HAP-1 (cell line): ENCODE measurements at regions not wholly inside any gene's neighbourhood (a gene's known extent, or its start where the extent isn't known, plus 50 kb on each side); places are given as distances from the start of the nearest gene placed in this dataset.
A peak's percentile ranks its signal among the peaks of the same experiment; 100 is the strongest.

Experiments
- DNase-seq, 2 experiments: peaks; one replicate each; pipeline ENCODE4 v3.0.0-alpha.2; 2016 to 2020; ENCODE audit warnings: low spot score in 2 of 2
- H3K27me3 ChIP-seq: fragments of 250-450 bp; sonication (Bioruptor Pico); 2 replicates; pipeline ENCODE4 v1.5.1; 2020; ENCODE audit warnings: low read depth, mild to moderate bottlenecking, moderate library complexity
- H3K36me3 ChIP-seq: fragments of 250-450 bp; sonication (Bioruptor Pico); replicated peaks from 2 replicates; pipeline ENCODE4 v1.5.1; 2020; ENCODE audit warnings: mild to moderate bottlenecking
- H3K4me1 ChIP-seq: fragments of 250-450 bp; sonication (Bioruptor Pico); 2 replicates; pipeline ENCODE4 v1.5.1; 2020; ENCODE audit warnings: mild to moderate bottlenecking
- H3K4me3 ChIP-seq: fragments of 250-450 bp; sonication (Bioruptor Pico); 2 replicates; pipeline ENCODE4 v1.5.1; 2020; ENCODE audit warnings: mild to moderate bottlenecking, moderate library complexity
- H3K9me3 ChIP-seq: fragments of 250-450 bp; sonication (Bioruptor Pico); 2 replicates; pipeline ENCODE4 v1.5.1; 2020; ENCODE audit warnings: mild to moderate bottlenecking, moderate library complexity
- in situ Hi-C: fragments of 300-500 bp; cut with MboI; formaldehyde crosslinking; loops from 3 replicates; pipeline ENCODE4 v1.14.3; 2020; ENCODE audit warnings: low sequenced_read_pairs, inconsistent platforms, mixed read lengths

- no peak for DNase-seq
- H3K4me3 ChIP-seq: no peak overlapping the region
- no peaks in the 10 kb centered on the region for H3K9me3 ChIP-seq
- no peaks in the 10 kb centered on the region; the same call in 1 of the 2 replicates for H3K4me1 ChIP-seq
- peaks cover 3% of the 10 kb centered on the region; the same call in 1 of the 2 replicates for H3K27me3 ChIP-seq
- no peaks in the 10 kb centered on the region for H3K36me3 ChIP-seq
- in situ Hi-C loops: no loop called here
These were observed 92.9 kb upstream of the PAK3 start for GRCh38 chrX:111003118-111003517.

- Histone ChIP-seq H3K9me3 (no peaks in the 10 kb centered on the region), H3K27me3 (no peaks in the 10 kb centered on the region), H3K4me1 (no peaks in the 10 kb centered on the region), H3K36me3 (no peaks in the 10 kb centered on the region), H3K4me3 (no peak overlapping the region)
- DNase-seq: peak; percentile 52 to 63
- in situ Hi-C loops: loop anchor here (10.0 kb wide), 1 partner anchor 102 kb away; the partner anchor contains the start of gene PAK3
These were observed 103.4 kb upstream of the PAK3 start for GRCh38 chrX:110992611-110993010.

- in situ Hi-C loops: loop anchor here (10.0 kb wide), 1 partner anchor 105 kb away; the partner anchor contains the start of gene PAK3
- no peaks in the 10 kb centered on the region for H3K9me3 ChIP-seq
- no peaks in the 10 kb centered on the region; the same call in 1 of the 2 replicates for H3K4me1 ChIP-seq
- no peaks in the 10 kb centered on the region; the same call in 1 of the 2 replicates for H3K27me3 ChIP-seq
- no peak overlapping the region for H3K4me3 ChIP-seq
- DNase-seq: no peak
- H3K36me3 ChIP-seq: no peaks in the 10 kb centered on the region
These were observed 106.1 kb upstream of the PAK3 start for GRCh38 chrX:110989869-110990268.

DNA sequence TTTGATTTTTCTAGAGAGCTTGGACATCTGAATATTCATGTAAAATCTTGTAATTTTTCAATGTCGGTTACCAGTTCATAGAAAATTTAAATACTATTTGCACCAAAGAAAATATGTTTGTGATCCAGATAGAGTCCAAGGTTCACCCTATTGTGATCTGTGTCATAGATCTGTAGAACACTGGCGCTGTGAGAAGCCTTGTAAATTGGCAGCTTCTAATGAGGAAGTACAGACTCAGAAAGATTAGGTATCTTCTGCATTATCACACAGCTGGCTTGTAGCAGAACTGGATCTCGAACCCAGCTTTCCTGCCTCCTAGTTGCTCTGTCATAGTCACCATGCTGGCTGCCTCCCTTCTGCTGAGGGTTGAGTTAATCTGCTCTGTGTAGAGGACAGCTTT is 106.5 kb upstream of the PAK3 start:
- in situ Hi-C loops: no loop called here
- Histone ChIP-seq H3K9me3 (no peaks in the 10 kb centered on the region), H3K27me3 (no peaks in the 10 kb centered on the region; the same call in 1 of the 2 replicates), H3K36me3 (no peaks in the 10 kb centered on the region), H3K4me1 (no peaks in the 10 kb centered on the region; the same call in 1 of the 2 replicates), H3K4me3 (no peak overlapping the region)
- DNase-seq: no peak

GRCh38 chrX:110987292-110987691 is 108.7 kb upstream of the PAK3 start:
- in situ Hi-C loops: no loop called here

DNA sequence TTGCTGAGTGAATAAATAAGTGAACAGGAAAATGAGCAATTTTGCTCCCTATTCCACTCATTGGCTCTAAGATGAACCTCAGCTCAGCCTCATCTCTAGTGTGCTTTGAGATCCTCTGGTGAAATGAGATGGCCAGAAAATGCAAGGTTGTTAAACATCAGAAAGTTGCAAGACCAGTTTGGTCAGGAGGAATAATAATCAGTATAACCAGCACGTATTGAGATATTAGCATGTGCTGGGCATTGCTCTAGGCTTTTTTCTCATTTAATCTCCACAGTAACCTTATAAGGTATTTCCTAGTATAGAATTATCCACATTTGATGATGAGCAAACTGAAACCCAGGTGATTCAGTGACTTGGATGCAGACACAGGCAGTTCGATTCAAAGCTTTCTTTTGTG is 110.5 kb upstream of the PAK3 start:
- no peak for DNase-seq
- Histone ChIP-seq H3K36me3 (no peaks in the 10 kb centered on the region), H3K4me1 (no peaks in the 10 kb centered on the region; the same call in 1 of the 2 replicates), H3K4me3 (no peak overlapping the region), H3K9me3 (no peaks in the 10 kb centered on the region), H3K27me3 (no peaks in the 10 kb centered on the region; the same call in 1 of the 2 replicates)
- in situ Hi-C loops: no loop called here

More at GRCh38 chrX:110987292-110987691, 108.7 kb upstream of the PAK3 start:
- Histone ChIP-seq H3K9me3 (no peaks in the 10 kb centered on the region), H3K36me3 (no peaks in the 10 kb centered on the region), H3K4me1 (no peaks in the 10 kb centered on the region; the same call in 1 of the 2 replicates), H3K27me3 (no peaks in the 10 kb centered on the region; the same call in 1 of the 2 replicates), H3K4me3 (no peak overlapping the region)
- DNase-seq: peak in 1 of 2 experiments; percentile 35

DNA sequence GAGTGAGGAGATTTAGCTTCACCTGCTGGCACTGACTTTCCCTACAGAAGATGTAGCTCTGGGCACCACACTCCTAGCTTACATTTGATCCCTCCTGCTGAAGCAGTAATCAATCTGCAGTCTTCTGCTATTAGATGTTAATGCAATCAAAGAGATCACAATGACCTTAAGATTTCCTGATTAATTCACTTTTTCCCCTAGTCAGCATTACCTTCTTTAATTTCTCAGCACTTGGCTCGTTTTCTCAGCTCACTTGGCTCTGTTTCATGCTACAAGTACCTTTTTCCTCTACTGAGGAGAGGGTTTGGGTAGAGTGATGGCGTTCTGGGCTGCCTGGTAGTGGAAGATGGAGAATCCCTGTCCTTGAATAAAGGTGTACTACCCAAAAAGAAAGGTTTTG is 113.0 kb upstream of the PAK3 start:
- no peaks in the 10 kb centered on the region; the same call in 1 of the 2 replicates for H3K27me3 ChIP-seq
- H3K9me3 ChIP-seq: no peaks in the 10 kb centered on the region
- H3K4me1 ChIP-seq: no peaks in the 10 kb centered on the region; the same call in 1 of the 2 replicates
- H3K4me3 ChIP-seq: no peak overlapping the region
- DNase-seq: no peak
- in situ Hi-C loops: no loop called here
- H3K36me3 ChIP-seq: no peaks in the 10 kb centered on the region

GRCh38 chrX:110966839-110967238 is 129.2 kb upstream of the PAK3 start:
- H3K9me3 ChIP-seq: no peaks in the 10 kb centered on the region
- H3K4me3 ChIP-seq: no peak overlapping the region
- peaks cover 33% of the 10 kb centered on the region for H3K4me1 ChIP-seq
- in situ Hi-C loops: no loop called here
- no peaks in the 10 kb centered on the region for H3K36me3 ChIP-seq
- no peak for DNase-seq
- no peaks in the 10 kb centered on the region for H3K27me3 ChIP-seq

DNA sequence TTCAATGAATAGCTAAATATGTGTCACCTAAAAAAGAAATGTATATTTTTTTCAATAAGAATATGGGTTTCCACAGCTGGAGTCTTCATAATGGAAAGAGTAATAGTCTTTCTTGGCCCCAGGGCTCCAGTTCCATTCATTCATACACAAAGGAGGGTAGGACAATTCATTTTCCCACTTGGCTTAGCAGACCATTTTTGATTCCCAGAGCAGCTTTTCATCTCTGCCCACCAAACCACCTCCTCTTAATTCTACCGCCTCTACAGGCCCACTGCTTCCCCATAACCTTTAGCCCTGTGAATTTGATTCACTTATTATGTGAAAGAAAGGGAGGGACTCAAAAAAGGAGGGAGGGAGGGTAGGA is 129.9 kb upstream of the PAK3 start:
- no peaks in the 10 kb centered on the region for H3K9me3 ChIP-seq
- no peak overlapping the region for H3K4me3 ChIP-seq
- peaks cover 33% of the 10 kb centered on the region for H3K4me1 ChIP-seq
- DNase-seq: peak; percentile 81 to 96
- H3K27me3 ChIP-seq: no peaks in the 10 kb centered on the region
- no peaks in the 10 kb centered on the region for H3K36me3 ChIP-seq
- in situ Hi-C loops: no loop called here

GRCh38 chrX:110965409-110966090 is 130.4 kb upstream of the PAK3 start:
- Histone ChIP-seq H3K4me3 (no peak overlapping the region), H3K36me3 (no peaks in the 10 kb centered on the region), H3K4me1 (peaks cover 33% of the 10 kb centered on the region), H3K9me3 (no peaks in the 10 kb centered on the region), H3K27me3 (no peaks in the 10 kb centered on the region)
- in situ Hi-C loops: no loop called here
- peak in 1 of 2 experiments; percentile 62 for DNase-seq

DNA sequence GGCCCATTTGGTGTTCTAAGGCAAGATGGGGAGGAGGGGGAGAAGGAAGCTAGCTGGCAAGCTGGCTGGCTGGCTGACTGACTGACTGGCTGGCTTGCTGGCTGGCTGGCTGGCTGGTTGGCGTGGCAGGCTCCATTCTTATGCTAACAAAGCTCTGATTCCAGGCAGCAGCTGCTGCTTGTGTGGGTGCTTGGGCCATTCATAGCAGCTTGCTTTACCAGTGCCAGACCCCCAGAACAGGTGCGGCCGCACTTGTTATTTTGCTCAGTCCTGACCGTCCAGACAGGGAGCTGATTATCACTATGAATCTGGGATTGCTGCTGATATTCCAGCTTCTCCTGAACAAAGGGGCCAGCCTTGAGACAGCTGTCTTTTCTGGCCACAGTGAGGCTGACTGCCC is 131.2 kb upstream of the PAK3 start:
- Histone ChIP-seq H3K9me3 (no peaks in the 10 kb centered on the region), H3K4me3 (no peak overlapping the region), H3K36me3 (no peaks in the 10 kb centered on the region), H3K4me1 (peaks cover 33% of the 10 kb centered on the region), H3K27me3 (no peaks in the 10 kb centered on the region)
- peak; percentile 82 to 83 for DNase-seq
- in situ Hi-C loops: no loop called here

DNA sequence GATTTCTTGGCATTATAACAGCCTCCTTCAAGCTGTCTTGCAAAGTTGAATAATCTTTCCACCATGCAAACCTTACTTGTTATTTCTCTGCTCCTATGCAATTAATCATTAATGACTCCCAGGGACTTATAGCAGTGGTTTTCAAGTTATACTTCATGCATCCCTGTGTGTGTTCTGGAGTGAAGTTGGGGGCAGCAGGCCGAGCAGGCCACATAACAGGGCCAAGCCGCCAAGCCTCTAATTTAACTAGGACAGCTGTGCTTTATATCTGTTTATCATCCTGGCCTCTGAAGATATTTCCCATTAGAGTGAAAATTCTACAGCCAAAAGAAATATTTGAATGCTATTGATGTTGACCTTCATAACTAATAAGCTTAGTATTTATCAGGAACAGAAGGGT is 133.5 kb upstream of the PAK3 start:
- Histone ChIP-seq H3K27me3 (no peaks in the 10 kb centered on the region), H3K9me3 (no peaks in the 10 kb centered on the region), H3K4me1 (peaks cover 33% of the 10 kb centered on the region), H3K4me3 (no peak overlapping the region), H3K36me3 (no peaks in the 10 kb centered on the region)
- no peak for DNase-seq
- in situ Hi-C loops: no loop called here

DNA sequence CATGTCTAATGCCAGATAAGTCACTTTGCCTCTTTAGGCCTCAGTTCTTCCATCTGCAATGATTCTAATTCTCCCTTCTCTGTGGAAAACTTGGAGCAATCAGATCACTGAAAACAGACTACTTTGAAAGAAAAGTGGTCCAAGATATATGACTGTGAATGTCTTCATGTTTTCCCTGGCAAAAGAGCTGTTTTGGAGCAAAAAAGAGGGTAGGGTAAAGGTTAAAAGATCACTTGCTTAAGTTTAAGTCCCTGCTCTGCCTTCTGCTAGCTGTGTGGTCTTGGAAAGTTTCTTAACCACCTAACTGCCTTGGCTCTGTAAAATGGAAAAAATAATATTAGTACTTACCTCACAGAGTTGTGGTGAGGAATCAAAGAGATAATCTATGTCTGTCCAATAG is 140.3 kb upstream of the PAK3 start:
- H3K9me3 ChIP-seq: no peaks in the 10 kb centered on the region
- no peaks in the 10 kb centered on the region for H3K27me3 ChIP-seq
- H3K4me3 ChIP-seq: no peak overlapping the region
- in situ Hi-C loops: no loop called here
- H3K4me1 ChIP-seq: peaks cover 4% of the 10 kb centered on the region; the same call in 1 of the 2 replicates
- H3K36me3 ChIP-seq: no peaks in the 10 kb centered on the region
- no peak for DNase-seq

- DNase-seq: no peak
- H3K36me3 ChIP-seq: no peaks in the 10 kb centered on the region
- no peak overlapping the region for H3K4me3 ChIP-seq
- H3K27me3 ChIP-seq: no peaks in the 10 kb centered on the region
- in situ Hi-C loops: no loop called here
- H3K4me1 ChIP-seq: peaks cover 4% of the 10 kb centered on the region; the same call in 1 of the 2 replicates
- H3K9me3 ChIP-seq: no peaks in the 10 kb centered on the region
These were observed 141.4 kb upstream of the PAK3 start for GRCh38 chrX:110954428-110955100.
